IPS-18c (cell line): ENCODE measurements at regions not wholly inside any gene's neighbourhood (a gene's known extent, or its start where the extent isn't known, plus 50 kb on each side); places are given as distances from the start of the nearest gene placed in this dataset.

Source experiments
- H3K4me3 ChIP-seq: 2 replicates; pipeline ENCODE4 v1.7.0; 2013; ENCODE audit warnings: low read depth, mild to moderate bottlenecking, low read length, moderate library complexity; ENCODE audit not compliant: insufficient read depth
- H3K9me3 ChIP-seq: one replicate; pipeline ENCODE4 v1.6.1; 2013; ENCODE audit warnings: mild to moderate bottlenecking, low read length, moderate library complexity; ENCODE audit not compliant: control insufficient read depth, insufficient read depth

DNA sequence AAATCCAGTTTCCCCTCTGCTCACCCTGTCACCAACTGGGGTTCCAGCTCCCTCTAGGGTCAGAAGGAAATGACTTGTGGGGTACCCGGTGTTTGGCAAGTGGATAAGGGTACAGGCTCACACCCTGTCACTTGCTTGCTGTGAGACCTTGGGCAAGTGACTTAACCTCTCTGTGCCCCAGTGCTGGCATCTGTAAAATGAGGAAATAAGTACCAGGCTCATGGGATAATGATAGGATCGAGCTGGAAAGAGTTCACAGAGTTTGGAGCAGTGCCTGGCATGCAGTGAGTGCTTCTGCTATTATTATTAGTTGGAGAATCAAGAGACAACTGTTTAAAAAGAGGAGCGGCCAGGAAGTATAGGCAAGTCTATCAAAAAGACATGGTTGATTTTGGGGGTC, 53.7 kb upstream of the DLX4 start:
- Histone ChIP-seq H3K9me3 (no peaks in the 10 kb centered on the region), H3K4me3 (no peak overlapping the region)

DNA sequence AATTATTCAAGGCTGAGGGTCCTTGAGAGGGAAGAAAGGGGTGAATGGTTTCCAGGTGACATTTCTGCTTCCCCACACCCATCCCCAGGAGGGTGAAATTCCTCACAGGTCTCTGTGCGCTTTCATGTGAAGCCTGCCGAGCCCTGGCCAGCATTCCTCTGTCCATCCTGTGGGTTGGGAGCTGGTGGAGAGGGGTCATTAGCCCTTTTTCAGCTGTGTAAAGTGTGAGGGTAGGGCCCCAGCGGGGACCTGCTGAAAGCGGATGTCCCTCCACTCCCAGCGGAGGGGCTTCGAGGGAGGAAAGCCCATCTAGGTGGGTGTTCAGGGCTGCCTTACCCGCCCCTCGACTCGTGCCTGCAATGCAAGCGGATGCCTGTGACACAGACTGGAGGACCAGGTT, 53.3 kb upstream of the DLX4 start:
- Histone ChIP-seq H3K4me3 (no peak overlapping the region), H3K9me3 (no peaks in the 10 kb centered on the region)

DNA sequence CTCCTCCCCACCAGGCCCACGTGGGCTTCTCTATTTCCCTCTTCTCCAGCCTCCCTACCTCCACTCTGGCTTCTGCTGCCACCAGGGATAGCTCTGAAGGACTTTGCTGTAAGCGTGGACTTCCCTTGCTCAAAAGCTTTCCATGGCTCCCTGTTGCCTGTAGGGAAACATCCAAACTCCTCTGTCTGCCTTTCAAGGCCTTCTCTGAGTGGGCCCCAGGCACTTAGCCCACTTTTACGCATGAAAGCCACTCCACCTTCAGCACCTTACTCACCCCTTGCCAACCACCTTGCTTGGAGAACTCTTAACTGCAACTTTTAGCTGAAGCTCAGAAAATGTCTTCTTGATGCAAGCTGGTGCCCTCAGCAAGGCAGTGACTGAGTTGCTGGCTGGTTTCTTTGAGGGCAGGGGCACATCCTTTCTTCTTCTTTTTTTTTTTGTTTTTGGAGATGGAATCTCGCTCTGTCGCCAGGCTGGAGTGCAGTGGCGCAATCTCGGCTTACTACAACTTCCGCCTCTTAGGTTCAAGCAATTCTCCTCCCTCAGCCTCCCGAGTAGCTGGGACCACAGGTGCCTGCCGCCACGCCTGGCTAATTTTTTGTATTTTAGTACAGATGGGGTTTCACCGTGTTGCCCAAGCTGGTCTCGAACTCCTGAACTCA, 52.0 kb upstream of the DLX4 start:
- Histone ChIP-seq H3K4me3 (no peak overlapping the region), H3K9me3 (no peaks in the 10 kb centered on the region)

DNA sequence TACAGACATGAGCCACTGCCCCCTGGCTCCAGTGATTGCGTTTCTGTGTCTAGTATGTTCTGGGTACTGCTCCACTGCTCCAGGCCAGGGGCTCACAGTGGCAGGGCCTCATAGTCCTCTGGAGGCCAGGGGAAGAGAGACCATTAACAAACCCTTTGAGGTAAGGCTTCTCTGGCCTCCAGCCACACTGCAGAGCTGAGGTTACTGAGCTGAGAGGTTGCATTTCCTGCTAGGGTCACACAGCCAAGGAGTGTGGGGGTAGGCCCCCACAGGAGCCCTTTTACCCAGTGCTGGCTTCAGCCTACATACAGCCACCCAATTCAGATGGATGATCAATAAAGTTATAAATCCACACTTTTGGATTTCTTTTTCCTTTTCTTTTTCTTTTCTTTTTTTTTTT, 50.4 kb upstream of the DLX4 start:
- no peak overlapping the region for H3K4me3 ChIP-seq
- no peaks in the 10 kb centered on the region for H3K9me3 ChIP-seq
